ENCODE measurements at regions not wholly inside any gene's neighbourhood (a gene's known extent, or its start where the extent isn't known, plus 50 kb on each side); places are given as distances from the start of the nearest gene placed in this dataset.

DNA sequence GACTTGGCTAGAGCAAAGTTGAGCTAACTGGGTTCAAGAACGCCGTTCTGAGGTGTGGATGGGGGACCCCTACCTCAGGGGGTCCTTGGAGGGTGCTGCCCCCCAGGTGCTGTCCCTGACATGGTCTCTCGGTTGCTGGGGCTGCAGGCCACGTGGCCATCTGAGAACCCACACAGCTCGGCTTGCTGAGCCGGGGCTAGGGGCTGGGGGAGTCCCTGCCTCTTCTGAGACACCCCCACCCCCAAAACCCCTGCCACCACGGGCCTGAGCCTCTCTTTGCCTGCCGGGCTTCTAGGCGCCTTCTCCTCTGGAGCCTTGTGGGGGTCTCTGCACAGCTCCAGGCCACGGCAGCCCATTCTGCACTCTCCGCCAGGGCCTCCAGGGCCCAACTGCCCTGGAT, 52.0 kb upstream of the LAMA1 start:
- Histone ChIP-seq H2AFZ (ENCODE audit: insufficient read depth, low read depth, low read length, poor library complexity, severe bottlenecking) (no peak overlapping the region), H3K9ac (ENCODE audit: low read length) (no peak overlapping the region), H4K20me1 (ENCODE audit: control insufficient read depth, insufficient read depth, low read length, poor library complexity, severe bottlenecking) (no peaks in the 10 kb centered on the region), H3K36me3 (replicated peaks in 1 of 2; ENCODE audit: control extremely low read depth in 1 of 2, control insufficient read depth in 1 of 2, extremely low read depth in 1 of 2, insufficient read depth in 2 of 2, low read length in 1 of 2) (no peaks in the 10 kb centered on the region), H3K27me3 (replicated peaks in 1 of 4; ENCODE audit: control extremely low read depth in 1 of 4, control insufficient read depth in 3 of 4, insufficient read depth in 4 of 4, low read length in 3 of 4) (no peaks in the 10 kb centered on the region), H3K4me1 (ENCODE audit: control insufficient read depth in 2 of 2, insufficient read depth in 2 of 2, low read length in 2 of 2) (no peaks in the 10 kb centered on the region), H3K4me2 (replicated peaks; ENCODE audit: low read depth, low read length, poor library complexity, severe bottlenecking) (no peak overlapping the region), H3K79me2 (ENCODE audit: control insufficient read depth, insufficient read depth, low read length) (no peaks in the 10 kb centered on the region), H3K9me3 (ENCODE audit: control extremely low read depth in 1 of 3, control insufficient read depth in 2 of 3, insufficient read depth in 1 of 3, low read length in 2 of 3) (peaks cover 0 to 13% (median 0%) of the 10 kb centered on the region in 3 donors), H3K27ac (ENCODE audit: low read length in 2 of 2) (no peak overlapping the region), H3K4me3 (ENCODE audit: control extremely low read depth in 1 of 5, extremely low read depth in 1 of 5, insufficient read depth in 1 of 5, low read depth in 2 of 5, low read length in 4 of 5) (no peak overlapping the region)
- POLR2A ChIA-PET, result no interaction called here
- TF ChIP-seq EZH2 (IDR thresholded peaks at IDR 0.05; ENCODE audit: borderline replicate concordance, insufficient read depth, low read depth, low read length, poor library complexity, severe bottlenecking) (no peak), CTCF (IDR thresholded peaks at IDR 0.05) (no peak)
- no peaks in the 10 kb centered on the region for H3K27me3 Mint-ChIP-seq
- no peaks in the 10 kb centered on the region for H3K4me1 Mint-ChIP-seq
- intact Hi-C loops (cut with micrococcal nuclease), result no loop called here
- H3K27ac Mint-ChIP-seq, result no peak overlapping the region
- 85% methylated on average over 11 of the region's 11 CpGs for WGBS (ENCODE audit: insufficient coverage)
- no peak for ATAC-seq (ENCODE audit: low read depth)
- no peak overlapping the region for H3K4me3 Mint-ChIP-seq
- no peak for DNase-seq
- CTCF ChIA-PET, result no interaction called here
- no peaks in the 10 kb centered on the region for H3K9me3 Mint-ChIP-seq (ENCODE audit: insufficient read depth)

GRCh38 chr18:7168408-7168807, 50.8 kb upstream of the LAMA1 start:
- H3K4me1 ChIP-seq (ENCODE audit: control insufficient read depth in 2 of 2, insufficient read depth in 2 of 2, low read length in 2 of 2), result no peaks in the 10 kb centered on the region
- no peaks in the 10 kb centered on the region for H4K20me1 ChIP-seq (ENCODE audit: control insufficient read depth, insufficient read depth, low read length, poor library complexity, severe bottlenecking)
- no peaks in the 10 kb centered on the region for H3K9me3 Mint-ChIP-seq (ENCODE audit: insufficient read depth)
- H3K36me3 ChIP-seq (replicated peaks in 1 of 2; ENCODE audit: control extremely low read depth in 1 of 2, control insufficient read depth in 1 of 2, extremely low read depth in 1 of 2, insufficient read depth in 2 of 2, low read length in 1 of 2), result no peaks in the 10 kb centered on the region
- no peaks in the 10 kb centered on the region for H3K4me1 Mint-ChIP-seq
- TF ChIP-seq CTCF (IDR thresholded peaks at IDR 0.05) (no peak), EZH2 (IDR thresholded peaks at IDR 0.05; ENCODE audit: borderline replicate concordance, insufficient read depth, low read depth, low read length, poor library complexity, severe bottlenecking) (no peak)
- intact Hi-C loops (cut with micrococcal nuclease), result no loop called here
- DNase-seq (no peak), ATAC-seq (ENCODE audit: low read depth) (no peak)
- H3K27me3 Mint-ChIP-seq, result no peaks in the 10 kb centered on the region
- H3K27ac Mint-ChIP-seq, result no peak overlapping the region
- no peak overlapping the region for H3K4me3 ChIP-seq (ENCODE audit: control extremely low read depth in 1 of 5, extremely low read depth in 1 of 5, insufficient read depth in 1 of 5, low read depth in 2 of 5, low read length in 4 of 5)
- H2AFZ ChIP-seq (ENCODE audit: insufficient read depth, low read depth, low read length, poor library complexity, severe bottlenecking), result no peak overlapping the region
- H3K4me3 Mint-ChIP-seq, result no peak overlapping the region
- no peaks in the 10 kb centered on the region for H3K79me2 ChIP-seq (ENCODE audit: control insufficient read depth, insufficient read depth, low read length)
- 95% methylated on average over 3 of the region's 7 CpGs for WGBS (ENCODE audit: insufficient coverage)
- no peak overlapping the region for H3K9ac ChIP-seq (ENCODE audit: low read length)
- H3K27me3 ChIP-seq (replicated peaks in 1 of 4; ENCODE audit: control extremely low read depth in 1 of 4, control insufficient read depth in 3 of 4, insufficient read depth in 4 of 4, low read length in 3 of 4), result no peaks in the 10 kb centered on the region
- ChIA-PET POLR2A (no interaction called here), CTCF (no interaction called here)
- H3K4me2 ChIP-seq (replicated peaks; ENCODE audit: low read depth, low read length, poor library complexity, severe bottlenecking), result no peak overlapping the region
- H3K27ac ChIP-seq (ENCODE audit: low read length in 2 of 2), result no peak overlapping the region
- peaks cover 0 to 12% (median 0%) of the 10 kb centered on the region in 3 donors for H3K9me3 ChIP-seq (ENCODE audit: control extremely low read depth in 1 of 3, control insufficient read depth in 2 of 3, insufficient read depth in 1 of 3, low read length in 2 of 3)
